HG02678 (cell line): ENCODE measurements at regions not wholly inside any gene's neighbourhood (a gene's known extent, or its start where the extent isn't known, plus 50 kb on each side); places are given as distances from the start of the nearest gene placed in this dataset.

Source experiments
- ATAC-seq: cut with Tn5 transposase; IDR thresholded peaks from one replicate; pipeline ENCODE4 v1.9.1; 2021; ENCODE audit warnings: mild to moderate bottlenecking, moderate library complexity; ENCODE audit not compliant: unreplicated experiment

GRCh38 chr14:65304963-65305362 lies 107.6 kb upstream of the FUT8 start:
- ATAC-seq: no peak

GRCh38 chr14:65308536-65308935 lies 104.0 kb upstream of the FUT8 start:
- ATAC-seq: no peak

GRCh38 chr14:65310568-65310967 lies 102.0 kb upstream of the FUT8 start:
- ATAC-seq: no peak

GRCh38 chr14:65312859-65313258 lies 99.7 kb upstream of the FUT8 start:
- no peak for ATAC-seq

GRCh38 chr14:65318636-65319506 lies 93.7 kb upstream of the FUT8 start:
- peak; percentile 68 for ATAC-seq

GRCh38 chr14:65320661-65321308 lies 91.7 kb upstream of the FUT8 start:
- peak; percentile 27 for ATAC-seq

GRCh38 chr14:65321370-65321875 lies 91.1 kb upstream of the FUT8 start:
- ATAC-seq: peak; percentile 58

GRCh38 chr14:65329481-65329880 lies 83.0 kb upstream of the FUT8 start:
- no peak for ATAC-seq

GRCh38 chr14:65329911-65330310 lies 82.6 kb upstream of the FUT8 start:
- peak; percentile 70 for ATAC-seq

- ATAC-seq: no peak
Observed at GRCh38 chr14:65330416-65330815, 82.1 kb upstream of the FUT8 start.

GRCh38 chr14:65331652-65332051 lies 80.9 kb upstream of the FUT8 start:
- no peak for ATAC-seq

GRCh38 chr14:65332141-65332871 lies 80.2 kb upstream of the FUT8 start:
- ATAC-seq: no peak

- no peak for ATAC-seq
Observed at GRCh38 chr14:65333943-65334687, 78.4 kb upstream of the FUT8 start.

- no peak for ATAC-seq
Observed at GRCh38 chr14:65334765-65335410, 77.6 kb upstream of the FUT8 start.

- no peak for ATAC-seq
Observed at GRCh38 chr14:65335411-65335947, 77.1 kb upstream of the FUT8 start.

- ATAC-seq: peak; percentile 70
Observed at GRCh38 chr14:65336191-65336591, 76.3 kb upstream of the FUT8 start.

- no peak for ATAC-seq
Observed at GRCh38 chr14:65339866-65340265, 72.7 kb upstream of the FUT8 start.

- no peak for ATAC-seq
Observed at GRCh38 chr14:65344011-65344410, 68.5 kb upstream of the FUT8 start.

- ATAC-seq: no peak
Observed at GRCh38 chr14:65345266-65345665, 67.3 kb upstream of the FUT8 start.

GRCh38 chr14:65346474-65346873 lies 66.1 kb upstream of the FUT8 start:
- no peak for ATAC-seq
